GM19395 (cell line): ENCODE measurements at regions not wholly inside any gene's neighbourhood (a gene's known extent, or its start where the extent isn't known, plus 50 kb on each side); places are given as distances from the start of the nearest gene placed in this dataset.
A peak's percentile ranks its signal among the peaks of the same experiment; 100 is the strongest.
"Not testable (repeated sequence)": the region's sequence is repeated elsewhere in the genome, so short reads cannot be mapped to it uniquely, and the experiment has no call there.

ENCODE experiments used
- ATAC-seq: cut with Tn5 transposase; IDR thresholded peaks from one replicate; pipeline ENCODE4 v1.9.1; 2021; ENCODE audit warnings: mild to moderate bottlenecking, moderate library complexity; ENCODE audit not compliant: unreplicated experiment

DNA sequence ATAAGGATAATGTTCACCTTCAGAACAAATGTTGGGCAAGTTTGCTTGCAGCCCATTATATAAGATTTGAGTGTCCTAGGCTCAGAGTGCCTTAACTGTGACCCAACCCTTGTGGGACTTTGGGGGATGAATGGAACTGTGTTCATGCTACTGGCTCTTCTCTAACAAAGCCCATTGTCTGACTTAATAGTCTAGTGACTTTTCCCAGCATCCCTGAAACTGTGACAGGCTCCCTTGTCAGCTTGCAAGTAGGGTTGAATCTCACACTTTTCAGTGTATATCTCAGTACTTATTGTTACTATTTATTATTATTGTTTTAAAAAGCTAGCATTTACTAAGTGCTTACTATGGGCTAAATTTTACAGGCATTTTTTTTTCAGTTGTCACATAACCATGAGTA is 1488.2 kb downstream of the KHDRBS2 start:
- not testable (repeated sequence) for ATAC-seq

DNA sequence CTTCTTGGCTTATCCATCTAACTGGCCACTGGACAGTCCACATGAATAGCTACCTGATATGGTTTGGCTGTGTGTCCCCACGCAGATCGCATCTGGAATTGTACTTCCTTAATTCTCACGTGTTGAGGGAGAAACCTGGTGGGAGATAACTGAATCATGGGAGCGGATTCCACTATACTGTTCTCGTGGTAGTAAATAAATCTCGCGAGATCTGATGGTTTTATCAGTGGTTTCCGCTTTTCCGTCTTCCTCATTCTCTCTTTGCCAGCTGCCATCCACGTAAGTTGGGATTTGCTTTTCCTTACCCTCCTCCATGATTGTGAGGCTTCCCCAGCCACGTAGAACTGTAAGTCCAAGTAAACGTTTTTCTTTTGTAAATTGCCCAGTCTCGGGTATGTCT is 1496.4 kb downstream of the KHDRBS2 start:
- not testable (repeated sequence) for ATAC-seq

DNA sequence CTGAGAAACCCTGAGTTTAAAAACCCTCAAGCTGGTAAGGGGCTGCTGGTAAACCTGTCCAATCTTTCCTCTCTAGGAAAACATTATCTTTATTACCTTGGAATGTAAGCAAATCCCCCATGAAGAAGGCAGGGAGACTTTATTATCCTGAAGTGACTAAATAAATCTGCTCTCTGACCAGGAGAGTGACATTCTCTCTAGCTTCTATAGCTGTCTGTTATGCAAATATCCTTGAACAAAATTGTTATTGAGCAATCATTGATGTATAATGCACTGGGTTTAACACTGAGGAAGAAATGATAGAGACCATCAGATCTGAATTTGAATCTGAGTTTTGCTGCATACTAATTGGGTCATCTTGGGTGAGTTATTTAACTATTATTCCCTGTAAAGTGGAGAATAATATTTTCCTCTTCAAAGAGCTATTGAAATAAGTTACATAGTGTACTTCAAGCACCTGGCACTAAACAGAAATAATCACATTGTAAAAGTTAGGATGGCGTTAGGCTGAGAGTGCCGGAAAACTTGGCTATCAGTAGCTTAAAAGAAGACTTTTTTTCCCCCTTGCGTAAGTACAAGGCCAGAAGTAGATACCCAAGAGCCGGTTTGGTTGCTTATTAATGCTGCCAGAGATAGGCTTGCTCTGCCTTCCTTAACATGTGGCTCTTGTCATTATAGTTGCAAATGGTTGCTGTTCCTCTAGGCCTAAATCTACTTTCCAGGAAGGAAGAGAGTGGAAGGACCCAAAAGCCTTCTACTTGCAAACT is 1503.1 kb downstream of the KHDRBS2 start:
- not testable (repeated sequence) for ATAC-seq

DNA sequence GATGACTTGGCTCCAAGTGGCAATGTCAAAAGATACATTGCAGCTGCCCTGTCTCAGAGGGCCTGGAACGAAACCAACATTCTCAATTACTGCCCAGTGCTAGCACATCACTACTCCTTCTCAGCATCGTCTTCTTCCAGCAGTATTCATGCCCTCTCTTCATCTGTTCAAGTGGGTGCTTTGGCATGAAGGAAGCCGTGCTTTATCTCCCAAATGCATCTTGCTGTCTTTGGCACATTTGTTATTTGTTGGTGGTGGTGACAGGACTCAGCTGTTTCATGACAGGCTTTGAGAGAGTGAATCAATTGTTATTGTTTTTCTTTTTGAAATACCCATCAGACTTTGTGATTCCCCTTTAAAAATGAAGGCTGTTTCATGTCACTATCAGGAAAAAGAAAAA is 1506.4 kb downstream of the KHDRBS2 start:
- not testable (repeated sequence) for ATAC-seq

DNA sequence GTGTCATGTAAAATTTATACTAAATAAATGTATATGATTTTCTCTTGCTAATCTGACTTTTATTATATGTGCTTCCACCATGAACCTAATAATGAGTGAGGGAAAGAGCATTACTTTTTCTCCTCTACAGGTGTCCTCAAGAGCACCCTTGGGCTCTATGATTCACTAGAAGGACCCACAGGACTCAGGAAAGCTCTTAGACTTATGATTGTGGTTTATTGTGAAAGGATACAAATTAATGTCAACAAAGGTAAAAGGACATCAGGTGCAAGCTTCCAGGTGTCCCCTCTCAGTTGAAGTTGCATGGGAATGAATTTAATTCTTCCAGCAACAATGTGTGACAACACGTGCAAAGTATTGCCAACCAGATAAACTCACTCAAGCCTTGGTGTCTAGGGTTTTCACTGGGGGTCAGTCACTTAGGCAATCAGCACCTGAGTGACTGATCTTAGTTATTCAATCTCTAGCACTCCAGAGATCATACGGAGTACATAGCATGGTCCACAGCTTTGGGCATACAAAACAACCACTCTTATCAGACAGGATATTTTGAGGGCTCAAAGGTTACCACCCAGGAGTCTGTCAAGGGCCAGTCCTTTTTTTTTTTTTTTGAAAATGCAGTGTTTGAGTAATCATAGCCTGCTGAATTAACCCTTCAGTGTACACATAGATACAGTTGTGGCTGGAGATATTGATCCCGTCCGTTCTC is 1518.1 kb downstream of the KHDRBS2 start:
- ATAC-seq = not testable (repeated sequence)

DNA sequence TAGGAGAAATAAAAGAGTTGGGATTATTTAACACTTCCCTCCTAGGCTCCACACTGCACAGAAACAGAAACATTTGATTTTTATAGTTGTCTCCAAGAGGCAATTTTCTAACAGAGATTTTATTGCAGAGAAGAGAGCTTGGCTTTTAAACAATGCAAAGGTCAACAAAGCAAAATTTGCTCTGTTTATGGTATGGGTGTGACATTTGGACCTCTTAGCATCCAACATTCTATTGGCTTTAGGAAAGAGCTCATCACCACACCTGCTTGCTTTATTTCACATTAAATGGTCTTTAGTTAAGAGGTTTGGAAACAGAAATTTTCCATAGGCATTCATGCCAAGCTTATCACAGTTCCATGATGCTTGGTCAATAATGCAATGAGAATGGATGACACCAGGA is 1520.7 kb downstream of the KHDRBS2 start:
- not testable (repeated sequence) for ATAC-seq

DNA sequence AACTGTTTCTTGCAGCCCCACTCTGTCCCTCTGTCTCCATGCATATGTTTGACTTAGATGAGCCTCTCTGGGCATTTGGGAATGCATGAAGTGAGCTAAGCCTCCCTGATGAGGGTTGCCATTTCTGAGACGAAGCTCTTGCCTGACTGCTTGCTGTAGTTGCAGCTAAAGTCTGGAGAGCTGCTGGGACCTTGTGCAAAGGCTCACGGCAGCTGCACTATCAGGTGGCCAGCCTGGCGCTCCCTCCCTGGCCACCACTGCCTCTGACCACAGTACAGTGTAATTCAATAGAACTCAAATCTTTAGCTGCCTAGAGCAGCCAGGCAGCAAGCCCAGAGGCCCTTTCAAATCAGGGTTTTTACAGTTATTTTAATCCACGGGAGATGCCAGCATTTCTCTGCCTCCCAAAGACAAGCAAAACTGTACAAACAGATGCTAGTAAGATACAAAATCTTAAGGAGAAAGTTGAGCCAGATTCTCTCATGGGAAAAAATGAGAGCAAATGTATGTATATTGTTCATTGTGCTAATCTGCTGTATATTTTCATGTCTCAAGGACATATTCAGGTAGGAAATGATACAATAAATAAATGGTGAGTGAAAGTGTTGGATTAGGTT is 1522.5 kb downstream of the KHDRBS2 start:
- not testable (repeated sequence) for ATAC-seq

DNA sequence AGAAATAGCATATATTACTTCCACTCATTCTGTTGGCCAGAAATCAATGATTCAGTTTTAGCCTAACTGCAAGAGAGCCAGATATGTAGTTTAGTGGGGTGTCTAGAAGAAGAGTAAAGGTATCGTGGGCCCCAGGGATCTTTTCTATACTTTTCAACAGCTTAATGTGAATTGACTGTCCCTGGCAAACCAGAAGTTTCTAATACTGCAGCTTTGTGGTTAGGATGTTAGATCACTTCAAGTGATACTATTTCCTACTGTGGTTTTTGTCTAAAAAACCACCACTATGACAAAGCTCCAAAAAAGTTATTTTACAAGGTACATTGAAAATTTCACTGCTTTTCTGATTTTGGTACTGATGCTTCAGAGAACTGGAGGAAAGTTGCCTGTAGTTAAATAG is 1525.1 kb downstream of the KHDRBS2 start:
- not testable (repeated sequence) for ATAC-seq

DNA sequence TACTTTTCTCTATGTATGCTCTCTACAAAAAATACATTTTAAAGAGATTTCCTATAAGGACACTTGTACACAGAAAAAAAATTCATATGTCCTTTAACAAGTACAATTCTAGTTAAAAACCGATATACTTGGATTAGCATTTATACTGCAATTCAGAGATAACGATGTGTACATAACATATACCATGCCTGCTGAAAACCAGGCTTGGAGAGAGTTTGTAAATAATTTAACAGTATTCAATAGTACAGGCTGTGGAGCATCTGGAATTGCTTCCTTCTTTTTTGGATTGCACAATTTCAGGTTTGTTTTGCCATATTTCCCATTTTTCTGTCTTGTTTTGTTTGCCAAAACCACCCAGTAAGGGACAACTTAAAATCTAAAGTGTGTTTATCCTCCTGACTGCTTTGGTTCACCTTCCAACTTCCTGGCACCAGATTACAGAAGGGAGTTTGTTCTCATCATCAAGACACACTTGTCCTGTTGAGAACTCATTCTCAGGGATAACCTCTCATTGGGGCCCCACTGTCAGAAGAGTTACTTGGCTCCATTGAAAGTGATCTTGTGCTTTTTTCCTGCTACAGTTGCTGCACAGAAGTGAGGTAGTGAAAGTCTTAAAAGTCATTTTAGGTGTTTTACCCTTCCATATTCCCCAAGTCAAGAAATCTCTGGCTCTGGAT is 1526.7 kb downstream of the KHDRBS2 start:
- not testable (repeated sequence) for ATAC-seq

DNA sequence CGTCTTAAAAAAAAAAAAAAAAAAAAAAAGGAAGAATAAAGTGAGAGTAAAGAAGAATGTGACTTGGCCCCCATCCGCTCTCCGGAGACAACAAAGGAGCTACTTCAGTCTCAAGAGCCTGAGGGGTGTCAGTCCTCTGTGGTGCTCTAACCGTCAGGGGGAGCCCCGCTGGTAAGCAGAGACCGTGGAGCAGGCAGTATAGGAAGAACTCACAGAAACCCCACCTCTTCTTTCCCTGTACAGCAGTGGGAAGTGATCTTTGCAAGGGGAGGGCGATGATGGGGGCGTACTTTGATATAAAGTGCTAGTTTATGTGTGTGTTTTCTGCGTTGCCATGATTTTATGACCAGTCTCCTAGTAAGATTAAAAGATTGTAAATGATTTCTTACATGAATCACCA is 1527.3 kb downstream of the KHDRBS2 start:
- not testable (repeated sequence) for ATAC-seq

DNA sequence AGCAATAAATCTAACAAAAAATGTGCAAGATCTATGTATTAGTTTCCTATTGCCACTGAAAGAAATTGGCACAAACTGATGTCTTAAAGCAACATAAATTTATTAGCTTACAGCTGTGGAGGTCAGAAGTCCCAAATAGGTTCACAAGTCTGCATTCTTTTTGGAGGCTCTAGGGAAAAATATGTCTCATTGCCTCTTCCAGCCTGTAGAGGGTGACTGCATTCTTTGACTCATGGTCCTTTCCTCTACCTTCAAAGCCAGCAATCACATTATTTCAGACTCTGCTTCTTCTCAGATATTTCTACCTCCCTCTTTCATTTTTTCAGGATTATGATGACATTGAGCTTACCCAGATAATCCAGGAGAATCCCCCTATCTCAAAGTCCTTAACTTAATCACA is 1531.1 kb downstream of the KHDRBS2 start:
- ATAC-seq = no peak

DNA sequence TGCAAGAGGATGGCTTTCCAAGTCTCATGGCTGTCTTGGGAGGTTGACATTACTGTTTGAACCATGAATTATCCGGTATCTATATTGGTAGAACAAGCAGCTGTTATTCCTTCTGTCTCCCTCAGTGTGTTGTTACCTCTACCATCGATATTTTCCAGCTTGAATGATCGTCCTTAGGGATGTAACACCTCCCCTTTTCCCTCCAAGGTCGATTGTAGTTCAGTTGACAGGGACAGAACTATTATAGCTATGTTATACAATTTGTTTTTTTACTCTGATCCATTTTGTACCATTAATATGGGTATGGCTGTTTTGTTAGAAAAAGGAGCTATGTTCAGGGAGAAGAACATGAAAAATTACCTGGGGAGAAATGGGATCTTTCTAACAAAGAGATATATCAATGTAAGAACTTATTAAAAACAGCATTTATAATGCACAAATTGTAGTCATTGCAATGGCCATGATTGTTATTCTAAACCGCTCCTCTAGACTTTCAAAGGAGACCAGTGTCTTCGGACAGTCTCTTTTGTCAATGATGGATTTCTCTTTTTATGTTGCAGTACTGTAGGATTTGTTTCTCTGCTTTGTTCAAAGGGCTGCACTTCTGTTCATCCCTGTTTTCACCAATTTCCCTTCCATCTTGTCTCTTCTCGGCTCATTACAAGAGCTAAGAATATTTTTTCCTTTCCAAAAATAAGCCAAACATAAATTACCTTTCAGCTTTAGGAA is 1535.5 kb downstream of the KHDRBS2 start:
- ATAC-seq = not testable (repeated sequence)

DNA sequence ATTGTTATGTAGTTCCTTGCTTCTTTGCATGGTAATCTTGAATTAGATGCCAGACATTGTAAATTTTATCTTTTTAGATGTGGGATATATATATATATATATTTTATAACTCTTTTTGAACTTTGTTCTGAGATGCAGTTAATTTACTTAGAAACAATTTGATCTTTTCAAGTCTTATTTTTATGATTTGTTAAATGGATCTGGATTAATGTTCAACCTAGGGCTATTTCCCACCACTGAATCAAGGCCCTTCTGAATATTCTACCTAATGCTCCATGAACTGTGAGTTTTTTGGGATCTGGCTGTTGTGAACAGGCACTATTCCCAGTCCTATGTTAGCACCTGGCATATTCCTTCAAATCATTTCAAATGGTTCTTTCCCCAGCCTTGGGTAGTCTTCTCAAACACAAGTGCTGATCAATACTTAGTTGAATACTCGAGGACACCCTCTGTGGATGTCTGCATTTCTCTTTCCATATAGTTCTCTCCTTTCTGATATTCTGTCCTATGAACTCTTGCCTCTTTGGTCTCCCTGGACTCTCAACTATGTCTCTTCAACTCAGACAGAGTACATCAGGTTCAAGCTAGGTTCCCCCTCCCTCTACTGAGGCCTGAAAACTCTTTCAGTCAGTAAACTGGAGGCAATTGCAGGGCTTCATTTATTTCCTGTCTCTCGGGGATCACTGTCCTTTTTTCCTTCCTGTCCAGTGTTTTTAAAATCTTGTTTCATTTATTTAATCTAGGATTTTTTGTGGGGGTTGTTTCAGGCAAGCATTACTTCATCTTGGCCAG is 1538.1 kb downstream of the KHDRBS2 start:
- ATAC-seq = not testable (repeated sequence)

DNA sequence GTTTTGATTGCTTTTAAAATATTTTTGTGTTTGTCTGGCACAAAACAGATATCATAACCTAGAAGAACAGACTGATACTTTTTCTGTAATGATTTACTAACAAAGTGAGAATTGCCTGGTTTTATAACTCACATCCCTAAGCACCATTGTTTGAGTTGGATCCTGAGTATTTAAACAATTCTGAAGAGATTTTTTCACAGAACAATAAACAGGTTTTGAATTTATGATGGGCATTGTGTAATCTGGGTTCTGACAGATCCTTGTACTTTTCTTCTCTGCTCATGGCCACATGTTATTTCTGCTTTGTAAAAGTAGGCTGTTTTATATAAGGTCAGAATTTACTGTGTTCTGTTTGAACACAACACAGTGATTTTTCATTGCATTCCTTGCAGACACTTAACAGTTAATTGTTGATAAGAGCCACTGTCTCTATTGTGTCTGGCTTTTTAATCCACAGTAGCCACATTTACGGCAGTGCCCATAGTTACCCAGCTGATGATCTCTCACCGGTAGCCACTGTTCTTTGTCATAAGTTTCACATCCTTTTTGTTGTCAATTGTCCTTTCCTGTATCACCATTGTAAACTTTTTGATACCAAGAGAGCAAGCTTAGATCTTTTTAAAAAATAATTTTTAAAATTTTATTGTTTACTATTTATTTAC is 1548.1 kb downstream of the KHDRBS2 start:
- ATAC-seq = peak; percentile 74

DNA sequence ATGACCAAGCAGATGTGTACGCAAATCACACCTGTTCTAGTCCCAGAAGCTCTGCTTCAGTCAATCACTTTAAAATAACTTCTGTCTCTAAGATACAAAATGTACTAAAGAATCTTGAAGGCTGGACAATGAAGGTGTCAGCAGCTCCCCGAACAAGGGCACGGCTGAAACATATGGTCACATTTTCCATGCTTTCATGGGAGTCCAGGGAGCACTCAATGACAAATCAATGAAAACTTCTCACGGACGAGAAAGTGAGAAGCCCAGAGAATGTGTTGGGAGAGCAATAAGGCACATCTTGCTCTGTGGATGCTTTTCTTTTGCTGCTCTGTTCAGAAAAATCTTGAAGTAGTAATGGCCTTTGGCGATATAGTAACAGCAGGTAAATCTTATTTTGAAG is 1548.7 kb downstream of the KHDRBS2 start:
- ATAC-seq = not testable (repeated sequence)

DNA sequence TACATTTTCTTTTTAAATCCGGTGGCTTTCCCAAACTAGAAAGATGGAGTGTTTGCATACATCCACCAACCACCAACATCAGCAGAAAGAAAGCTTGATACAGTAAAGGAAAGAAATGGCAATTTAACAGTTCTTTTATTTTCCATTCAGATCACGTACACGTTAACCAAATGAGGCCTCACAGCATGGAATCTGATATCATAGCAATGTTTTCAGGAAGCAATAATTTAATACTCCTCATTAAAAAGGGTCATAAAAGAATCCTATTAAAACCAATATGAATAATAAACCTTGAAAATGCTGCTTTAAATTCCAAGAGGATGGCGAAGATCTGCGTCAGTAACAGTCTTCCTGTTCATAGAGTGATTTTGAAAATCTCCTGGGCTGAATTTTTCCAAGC is 1562.1 kb downstream of the KHDRBS2 start:
- not testable (repeated sequence) for ATAC-seq

DNA sequence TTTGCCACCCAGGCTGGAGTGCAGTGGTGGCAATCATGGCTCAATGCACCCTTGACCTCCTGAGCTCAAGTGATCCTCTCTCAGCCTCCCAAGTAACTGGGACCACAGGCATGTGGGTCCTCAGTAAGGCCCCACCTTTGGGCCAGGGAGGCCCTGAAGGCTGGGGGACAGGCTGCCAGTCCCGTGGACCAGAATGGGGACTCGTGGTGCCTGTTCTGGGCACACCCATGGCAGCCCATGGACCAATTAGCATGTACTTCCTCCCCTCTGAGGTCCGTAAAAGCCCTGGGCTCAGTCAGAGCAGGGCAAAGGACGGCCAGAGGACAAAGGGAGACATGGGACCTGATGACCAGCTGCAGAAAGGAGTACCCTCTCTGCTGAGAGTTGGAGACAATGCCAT is 1590.8 kb downstream of the KHDRBS2 start:
- ATAC-seq = no peak

DNA sequence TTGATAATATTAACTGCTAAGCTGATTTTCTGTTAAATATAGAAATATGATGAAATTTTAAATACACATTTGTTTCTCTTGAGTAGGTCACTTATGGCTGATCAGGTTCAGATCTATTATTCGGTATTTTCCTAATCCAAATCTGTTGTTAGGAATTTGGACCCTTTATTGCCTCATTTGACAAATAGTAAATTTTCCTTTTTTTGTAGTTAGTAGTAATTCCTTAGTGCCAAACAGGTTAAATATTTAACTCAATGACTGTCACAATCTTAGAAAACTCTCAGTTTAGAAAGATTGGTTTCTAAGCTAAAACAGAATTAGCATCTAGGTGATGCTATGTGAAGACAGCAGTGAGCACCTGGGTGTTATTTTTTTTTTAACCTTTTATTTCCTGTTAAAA is 1598.9 kb downstream of the KHDRBS2 start:
- no peak for ATAC-seq

DNA sequence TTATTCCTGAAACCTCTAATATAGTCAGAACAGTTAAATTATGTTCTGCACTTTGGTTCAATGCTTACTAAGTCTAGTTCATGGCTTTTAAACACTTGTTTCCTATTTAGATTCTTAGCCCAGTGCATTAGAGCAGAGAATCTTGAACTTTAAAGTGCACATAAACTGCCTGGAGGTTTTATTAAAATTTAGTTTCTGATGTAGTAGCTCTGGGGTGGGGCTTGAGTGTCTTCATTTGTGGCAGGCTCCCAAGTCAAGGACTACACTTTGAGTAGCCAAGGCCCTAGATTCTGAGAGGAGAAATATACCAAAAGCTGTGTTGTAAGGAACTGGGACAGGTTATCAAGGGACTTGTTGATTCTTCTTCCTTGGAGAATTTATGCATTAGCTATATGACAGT is 1604.2 kb downstream of the KHDRBS2 start:
- no peak for ATAC-seq
